ENCODE measurements at regions not wholly inside any gene's neighbourhood (a gene's known extent, or its start where the extent isn't known, plus 50 kb on each side); places are given as distances from the start of the nearest gene placed in this dataset.

DNA sequence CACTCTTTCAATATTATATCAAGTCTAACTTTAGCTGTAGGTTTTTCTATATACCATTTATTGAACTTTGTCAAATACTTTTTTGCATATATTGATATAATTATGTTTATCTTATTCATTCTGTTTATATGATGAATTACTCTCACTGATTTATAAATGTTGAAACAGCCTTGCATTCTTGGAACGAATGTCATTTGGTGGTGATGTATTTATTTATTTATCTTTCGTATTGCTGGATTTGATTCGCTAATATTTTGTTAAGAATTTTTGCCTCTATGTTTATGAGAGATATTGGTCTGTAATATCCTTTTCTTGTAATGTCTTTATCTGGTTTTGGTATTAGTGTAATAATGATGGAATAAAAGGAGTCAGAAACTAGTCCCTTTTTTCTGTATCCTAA, 563.9 kb downstream of the ANXA1 start:
- H3K9me3 ChIP-seq: no peaks in the 10 kb centered on the region
- Mint-ChIP-seq H3K4me1 (ENCODE audit: low read depth, unreplicated experiment) (no peaks in the 10 kb centered on the region), H3K27me3 (ENCODE audit: insufficient read depth, unreplicated experiment) (no peaks in the 10 kb centered on the region), H3K27ac (ENCODE audit: unreplicated experiment) (no peak overlapping the region), H3K36me3 (ENCODE audit: insufficient read depth, unreplicated experiment) (no peaks in the 10 kb centered on the region), H3K9me3 (ENCODE audit: unreplicated experiment) (no peaks in the 10 kb centered on the region), H3K4me3 (ENCODE audit: unreplicated experiment) (no peak overlapping the region)
- no peaks in the 10 kb centered on the region for H3K4me1 ChIP-seq
- no TSS peak for BruUV-seq (replicated peaks)
- ChIA-PET CTCF (no interaction called here), POLR2A (no interaction called here)
- no peak overlapping the region for H3K4me3 ChIP-seq (ENCODE audit: low read depth, low read length)
- H3K27me3 ChIP-seq (replicated peaks; ENCODE audit: control insufficient read depth, insufficient read depth, low read length): no peaks in the 10 kb centered on the region
- TF ChIP-seq, protein P1, sequence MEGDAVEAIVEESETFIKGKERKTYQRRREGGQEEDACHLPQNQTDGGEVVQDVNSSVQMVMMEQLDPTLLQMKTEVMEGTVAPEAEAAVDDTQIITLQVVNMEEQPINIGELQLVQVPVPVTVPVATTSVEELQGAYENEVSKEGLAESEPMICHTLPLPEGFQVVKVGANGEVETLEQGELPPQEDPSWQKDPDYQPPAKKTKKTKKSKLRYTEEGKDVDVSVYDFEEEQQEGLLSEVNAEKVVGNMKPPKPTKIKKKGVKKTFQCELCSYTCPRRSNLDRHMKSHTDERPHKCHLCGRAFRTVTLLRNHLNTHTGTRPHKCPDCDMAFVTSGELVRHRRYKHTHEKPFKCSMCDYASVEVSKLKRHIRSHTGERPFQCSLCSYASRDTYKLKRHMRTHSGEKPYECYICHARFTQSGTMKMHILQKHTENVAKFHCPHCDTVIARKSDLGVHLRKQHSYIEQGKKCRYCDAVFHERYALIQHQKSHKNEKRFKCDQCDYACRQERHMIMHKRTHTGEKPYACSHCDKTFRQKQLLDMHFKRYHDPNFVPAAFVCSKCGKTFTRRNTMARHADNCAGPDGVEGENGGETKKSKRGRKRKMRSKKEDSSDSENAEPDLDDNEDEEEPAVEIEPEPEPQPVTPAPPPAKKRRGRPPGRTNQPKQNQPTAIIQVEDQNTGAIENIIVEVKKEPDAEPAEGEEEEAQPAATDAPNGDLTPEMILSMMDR (IDR thresholded peaks at IDR 0.05; ENCODE audit: insufficient read depth in 1 of 2, low read depth in 1 of 2, low read length in 1 of 2, severe bottlenecking in 1 of 2, unreplicated experiment in 1 of 2): no peak
- intact Hi-C loops (cut with micrococcal nuclease; ENCODE audit: unreplicated experiment): no loop called here
- no peak for DNase-seq
- H3K36me3 ChIP-seq (ENCODE audit: control insufficient read depth, insufficient read depth, low read length): no peaks in the 10 kb centered on the region

DNA sequence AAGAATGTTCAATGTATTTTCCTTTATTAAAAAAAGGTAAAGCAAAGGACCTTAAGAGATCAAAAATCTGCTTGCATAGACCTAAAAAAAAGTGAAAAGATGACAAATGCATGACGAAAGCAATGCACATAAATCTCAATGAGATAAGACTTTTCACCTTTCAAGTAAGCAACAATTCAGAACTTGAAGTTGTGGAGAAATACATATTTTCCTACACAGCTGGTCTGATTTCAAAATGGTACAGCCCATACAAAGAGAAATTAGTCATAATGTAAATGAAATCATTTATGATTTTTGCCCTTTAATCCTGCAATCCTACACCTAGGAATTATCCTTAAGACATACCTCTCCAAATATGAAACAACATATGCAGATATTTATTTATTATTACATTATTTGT, 568.0 kb downstream of the ANXA1 start:
- Mint-ChIP-seq H3K36me3 (ENCODE audit: insufficient read depth, unreplicated experiment) (no peaks in the 10 kb centered on the region), H3K4me3 (ENCODE audit: unreplicated experiment) (no peak overlapping the region), H3K9me3 (ENCODE audit: unreplicated experiment) (no peaks in the 10 kb centered on the region), H3K4me1 (ENCODE audit: low read depth, unreplicated experiment) (no peaks in the 10 kb centered on the region), H3K27ac (ENCODE audit: unreplicated experiment) (no peak overlapping the region), H3K27me3 (ENCODE audit: insufficient read depth, unreplicated experiment) (no peaks in the 10 kb centered on the region)
- Histone ChIP-seq H3K27me3 (replicated peaks; ENCODE audit: control insufficient read depth, insufficient read depth, low read length) (no peaks in the 10 kb centered on the region), H3K36me3 (ENCODE audit: control insufficient read depth, insufficient read depth, low read length) (no peaks in the 10 kb centered on the region), H3K4me1 (no peaks in the 10 kb centered on the region), H3K9me3 (no peaks in the 10 kb centered on the region), H3K4me3 (ENCODE audit: low read depth, low read length) (no peak overlapping the region)
- no TSS peak for BruUV-seq (replicated peaks)
- intact Hi-C loops (cut with micrococcal nuclease; ENCODE audit: unreplicated experiment): no loop called here
- ChIA-PET POLR2A (no interaction called here), CTCF (no interaction called here)
- no peak for DNase-seq
- TF ChIP-seq, protein P1 (IDR thresholded peaks at IDR 0.05; ENCODE audit: insufficient read depth in 1 of 2, low read depth in 1 of 2, low read length in 1 of 2, severe bottlenecking in 1 of 2, unreplicated experiment in 1 of 2): no peak

DNA sequence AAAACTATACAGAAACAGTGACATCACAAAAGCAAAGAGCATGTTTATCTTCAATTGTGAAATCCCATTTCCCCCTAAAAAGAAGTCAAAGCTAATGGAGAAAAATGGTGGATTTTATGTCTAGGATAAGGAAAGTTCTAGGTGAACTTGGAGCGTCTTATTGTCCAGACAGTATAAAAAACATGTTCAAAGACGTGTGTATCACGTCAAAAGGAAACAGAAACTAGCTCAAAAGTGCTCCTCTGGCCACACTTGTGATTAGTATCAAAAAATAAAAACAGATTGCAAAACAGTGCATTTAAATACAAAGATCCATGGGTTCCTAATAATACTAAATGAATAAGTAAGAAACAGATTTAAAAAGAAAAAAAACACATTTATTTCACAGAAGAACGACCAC, 568.9 kb downstream of the ANXA1 start:
- BruUV-seq (replicated peaks): no TSS peak
- Histone ChIP-seq H3K36me3 (ENCODE audit: control insufficient read depth, insufficient read depth, low read length) (no peaks in the 10 kb centered on the region), H3K27me3 (replicated peaks; ENCODE audit: control insufficient read depth, insufficient read depth, low read length) (no peaks in the 10 kb centered on the region), H3K4me1 (no peaks in the 10 kb centered on the region), H3K9me3 (no peaks in the 10 kb centered on the region), H3K4me3 (ENCODE audit: low read depth, low read length) (no peak overlapping the region)
- H3K27ac Mint-ChIP-seq (ENCODE audit: unreplicated experiment): no peak overlapping the region
- CTCF ChIA-PET: no interaction called here
- no peak overlapping the region for H3K4me3 Mint-ChIP-seq (ENCODE audit: unreplicated experiment)
- H3K36me3 Mint-ChIP-seq (ENCODE audit: insufficient read depth, unreplicated experiment): no peaks in the 10 kb centered on the region
- no peaks in the 10 kb centered on the region for H3K27me3 Mint-ChIP-seq (ENCODE audit: insufficient read depth, unreplicated experiment)
- TF ChIP-seq, protein P1 (IDR thresholded peaks at IDR 0.05; ENCODE audit: insufficient read depth in 1 of 2, low read depth in 1 of 2, low read length in 1 of 2, severe bottlenecking in 1 of 2, unreplicated experiment in 1 of 2): no peak
- intact Hi-C loops (cut with micrococcal nuclease; ENCODE audit: unreplicated experiment): no loop called here
- H3K4me1 Mint-ChIP-seq (ENCODE audit: low read depth, unreplicated experiment): no peaks in the 10 kb centered on the region
- no peak for DNase-seq
- POLR2A ChIA-PET: no interaction called here
- H3K9me3 Mint-ChIP-seq (ENCODE audit: unreplicated experiment): no peaks in the 10 kb centered on the region

Data from Caco-2 (cell line).